CD4-positive, CD25-positive, alpha-beta regulatory T cell (primary cell): ENCODE measurements at regions not wholly inside any gene's neighbourhood (a gene's known extent, or its start where the extent isn't known, plus 50 kb on each side); places are given as distances from the start of the nearest gene placed in this dataset.

ENCODE experiments used
- ATAC-seq, 2 donors: fragments of 150-1000 bp; cut with Tn5 transposase; one replicate each; pipeline ENCODE4 v1.10.0; 2021; ENCODE audit warnings: low read depth in 2 of 2, moderate number of reproducible peaks in 2 of 2, moderate library complexity in 1 of 2
- DNase-seq, 3 donors: peaks; one replicate each; pipeline versions ENCODE4 v3.0.0 to v3.0.0-alpha.2; 2012 to 2022; ENCODE audit warnings: mixed read lengths in 1 of 3
- H3K27ac ChIP-seq: one replicate; pipeline ENCODE4 v1.7.0; 2013; ENCODE audit warnings: mild to moderate bottlenecking, low read length; ENCODE audit not compliant: insufficient read depth, poor library complexity, severe bottlenecking
- H3K27me3 ChIP-seq: one replicate; pipeline ENCODE4 v1.7.0; 2013; ENCODE audit warnings: low read length; ENCODE audit not compliant: control insufficient read depth, insufficient read depth
- H3K36me3 ChIP-seq: one replicate; pipeline ENCODE4 v1.7.0; 2013; ENCODE audit warnings: mild to moderate bottlenecking, low read length, moderate library complexity; ENCODE audit not compliant: control insufficient read depth, insufficient read depth
- H3K4me1 ChIP-seq: 2 replicates; pipeline ENCODE4 v1.7.0; 2013; ENCODE audit warnings: mild to moderate bottlenecking, low read length; ENCODE audit not compliant: insufficient read depth, control insufficient read depth, poor library complexity, severe bottlenecking
- H3K4me3 ChIP-seq: one replicate; pipeline ENCODE4 v1.7.0; 2013; ENCODE audit warnings: low read depth, mild to moderate bottlenecking, low read length, moderate library complexity
- H3K9me3 ChIP-seq, 2 experiments: 1 replicate in 1 of 2; 2 replicates in 1 of 2; pipeline ENCODE4 v1.7.0; 2013; ENCODE audit warnings: low read length in 2 of 2, mild to moderate bottlenecking in 1 of 2, moderate library complexity in 1 of 2; ENCODE audit not compliant: control insufficient read depth in 2 of 2
- H3K27ac Mint-ChIP-seq, 3 donors: one replicate each; pipeline ENCODE4 v1.8.0; 2020 to 2022; ENCODE audit warnings: mild to moderate bottlenecking in 3 of 3, mixed read lengths in 3 of 3, moderate library complexity in 2 of 3
- H3K27me3 Mint-ChIP-seq: one replicate; pipeline ENCODE4 v1.8.0; 2022; ENCODE audit warnings: mild to moderate bottlenecking, mixed read lengths
- H3K36me3 Mint-ChIP-seq: one replicate; pipeline ENCODE4 v1.8.0; 2020; ENCODE audit warnings: mixed read lengths
- H3K4me1 Mint-ChIP-seq, 4 donors: one replicate each; pipeline ENCODE4 v1.8.0; 2020 to 2022; ENCODE audit warnings: mixed read lengths in 4 of 4, mild to moderate bottlenecking in 1 of 4
- H3K4me3 Mint-ChIP-seq, 4 donors: one replicate each; pipeline ENCODE4 v1.8.0; 2020 to 2022; ENCODE audit warnings: mild to moderate bottlenecking in 4 of 4, mixed read lengths in 4 of 4, moderate library complexity in 3 of 4
- H3K9me3 Mint-ChIP-seq, 7 donors: one replicate each; pipeline ENCODE4 v1.8.0; 2020 to 2022; ENCODE audit warnings: mixed read lengths in 7 of 7, mild to moderate bottlenecking in 3 of 7, moderate library complexity in 2 of 7

DNA sequence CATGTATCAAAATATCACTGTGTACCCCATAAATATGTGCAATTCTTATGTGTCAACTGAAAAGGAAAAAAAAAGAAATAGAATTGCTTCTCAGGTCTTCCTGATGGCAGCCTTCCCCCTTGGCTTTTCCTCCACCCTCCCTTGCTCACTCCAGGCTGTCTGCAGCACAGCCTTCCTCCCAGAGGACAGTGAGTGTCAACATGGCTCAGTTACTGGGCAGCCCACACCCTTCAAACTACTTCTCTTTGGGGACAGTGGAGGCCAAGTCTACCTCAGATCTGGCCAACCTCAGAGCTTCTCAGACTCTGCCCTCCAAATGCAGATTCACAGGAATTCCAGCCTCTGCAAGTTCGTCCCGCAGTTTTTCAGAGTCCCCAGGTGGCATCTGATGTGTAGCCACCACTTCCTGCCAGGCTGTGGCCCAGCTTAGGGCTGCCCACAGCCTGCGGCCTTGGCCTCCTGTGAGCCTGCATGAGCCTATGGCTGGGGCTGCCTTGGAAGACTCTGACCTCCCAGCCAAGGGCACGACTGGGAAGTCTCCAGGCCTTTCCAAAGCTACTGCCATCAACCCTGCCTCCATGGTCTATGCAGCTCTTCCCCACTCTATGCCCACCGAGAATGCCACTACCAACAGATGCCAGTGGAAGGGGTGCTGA is 148.0 kb upstream of the PWP1 start:
- no peak for DNase-seq
- Histone ChIP-seq H3K27ac (no peak overlapping the region), H3K9me3 (peaks cover 0 to 2% of the 10 kb centered on the region in 2 experiments), H3K4me3 (no peak overlapping the region), H3K27me3 (no peaks in the 10 kb centered on the region), H3K4me1 (no peaks in the 10 kb centered on the region), H3K36me3 (no peaks in the 10 kb centered on the region)
- no peak for ATAC-seq
- peaks cover 0 to 4% (median under 1%) of the 10 kb centered on the region in 7 donors for H3K9me3 Mint-ChIP-seq
- peak overlapping the region in 1 of 4 donors; percentile 39 for H3K4me3 Mint-ChIP-seq
- no peak overlapping the region for H3K27ac Mint-ChIP-seq
- H3K27me3 Mint-ChIP-seq: peaks cover 5% of the 10 kb centered on the region
- H3K4me1 Mint-ChIP-seq: peaks cover 0 to 43% (median 12%) of the 10 kb centered on the region in 4 donors
- peaks cover 13% of the 10 kb centered on the region for H3K36me3 Mint-ChIP-seq

DNA sequence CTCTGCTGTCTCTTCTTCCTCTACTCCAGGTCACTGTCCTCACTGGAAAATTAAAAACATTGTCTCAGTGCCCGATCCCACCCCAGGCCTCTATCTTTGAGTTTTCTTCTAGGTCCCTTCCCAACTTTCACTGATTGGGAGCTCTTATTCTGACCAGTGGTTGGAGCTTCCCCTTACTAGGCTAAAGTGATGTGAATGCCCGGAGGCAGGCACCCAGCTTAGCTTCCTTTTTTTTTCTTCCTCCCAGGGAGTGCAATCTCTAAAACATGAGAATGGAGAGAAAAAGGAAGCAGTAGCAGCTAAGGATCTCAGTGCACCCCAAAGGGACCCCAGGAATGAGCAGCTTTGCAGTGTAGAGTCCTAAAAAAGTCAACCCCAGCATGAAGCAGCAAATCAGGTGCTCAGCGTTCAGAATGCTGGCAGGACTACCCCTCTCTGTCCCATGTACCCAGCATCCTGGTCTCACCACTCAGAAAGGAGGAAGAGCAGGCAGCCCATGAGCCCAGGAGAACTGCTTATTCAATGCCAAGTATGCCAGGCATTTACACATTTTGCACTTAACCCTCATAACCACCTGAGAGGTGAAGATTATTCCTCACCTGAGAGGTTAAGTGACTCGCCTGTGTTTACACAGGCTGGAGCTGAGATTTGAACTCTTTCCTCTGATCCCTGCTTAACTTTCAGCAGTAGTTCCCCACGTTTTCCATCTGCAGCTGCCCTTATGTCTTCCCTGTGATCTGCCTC is 146.2 kb upstream of the PWP1 start:
- H3K4me1 Mint-ChIP-seq: peaks cover 0 to 48% (median 15%) of the 10 kb centered on the region in 4 donors
- H3K36me3 Mint-ChIP-seq: peaks cover 13% of the 10 kb centered on the region
- no peaks in the 10 kb centered on the region for H3K9me3 ChIP-seq

DNA sequence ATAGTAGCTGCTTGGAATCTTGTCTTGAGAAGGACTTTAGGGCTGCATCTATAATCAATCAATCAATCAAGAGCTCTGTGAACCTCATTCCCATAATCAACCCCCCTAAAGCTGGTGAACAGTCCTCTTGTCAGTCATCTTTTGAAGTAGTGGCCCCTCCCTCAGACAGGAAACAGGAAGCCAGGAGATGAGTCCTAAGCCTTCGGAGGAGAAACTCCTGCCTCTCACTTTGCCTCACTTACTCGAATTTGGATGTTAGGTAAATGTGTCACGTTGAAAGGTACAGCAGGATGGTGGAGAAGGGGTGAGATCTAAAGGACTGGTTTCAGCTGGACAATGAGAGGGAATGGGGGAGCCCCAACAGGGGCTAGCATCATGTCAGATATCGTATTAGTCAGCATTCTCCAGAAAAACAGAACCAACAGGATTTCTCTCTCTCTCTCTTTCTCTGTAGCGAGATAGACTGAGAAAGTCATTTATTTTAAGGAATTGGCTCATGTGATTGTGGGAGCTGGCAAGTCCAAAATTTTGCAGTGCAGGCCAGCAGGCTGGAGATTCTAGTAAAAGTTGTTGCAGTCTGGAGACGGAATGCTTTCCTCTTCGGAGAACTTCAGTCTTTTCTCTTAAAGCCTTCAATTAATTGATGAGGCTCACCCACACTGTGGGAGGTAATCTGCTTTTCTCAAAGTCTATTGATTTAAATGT is 144.4 kb upstream of the PWP1 start:
- Histone ChIP-seq H3K27me3 (no peaks in the 10 kb centered on the region), H3K27ac (no peak overlapping the region), H3K9me3 (no peaks in the 10 kb centered on the region), H3K4me1 (no peaks in the 10 kb centered on the region), H3K36me3 (no peaks in the 10 kb centered on the region), H3K4me3 (no peak overlapping the region)
- no peak for DNase-seq
- Mint-ChIP-seq H3K9me3 (no peaks in the 10 kb centered on the region), H3K36me3 (peaks cover 22% of the 10 kb centered on the region), H3K27ac (no peak overlapping the region), H3K4me3 (no peak overlapping the region), H3K27me3 (peaks cover 10% of the 10 kb centered on the region), H3K4me1 (peaks cover 0 to 48% (median 20%) of the 10 kb centered on the region in 4 donors)
- no peak for ATAC-seq

More for the DNA sequence above, 146.2 kb upstream of the PWP1 start:
- Histone ChIP-seq H3K36me3 (no peaks in the 10 kb centered on the region), H3K4me3 (no peak overlapping the region), H3K27me3 (no peaks in the 10 kb centered on the region), H3K27ac (no peak overlapping the region), H3K4me1 (no peaks in the 10 kb centered on the region)
- no peak for DNase-seq
- Mint-ChIP-seq H3K9me3 (peaks cover 0 to 2% (median 0%) of the 10 kb centered on the region in 7 donors), H3K4me3 (no peak overlapping the region), H3K27me3 (peaks cover 5% of the 10 kb centered on the region), H3K27ac (peak overlapping the region in 1 of 3 donors; percentile 82)
- ATAC-seq: no peak

DNA sequence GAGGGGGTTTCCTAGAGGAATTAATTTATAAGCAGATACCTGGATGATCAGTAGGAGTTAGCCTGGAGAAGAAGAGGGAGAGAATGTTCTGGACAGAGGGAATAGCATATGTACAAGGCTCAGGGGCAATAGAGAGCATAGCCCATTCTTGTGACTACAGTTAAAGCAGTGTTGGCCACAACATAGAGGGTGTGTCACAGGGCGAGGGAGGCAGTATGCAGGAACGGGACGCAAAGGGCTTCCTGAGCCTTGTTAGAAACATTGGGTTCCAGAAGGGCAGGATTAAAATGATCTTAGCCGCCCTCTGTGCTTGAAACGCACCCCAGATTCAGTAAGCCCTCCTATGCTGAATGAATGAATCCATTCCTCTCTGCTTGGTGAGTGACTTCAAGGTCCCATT is 142.2 kb upstream of the PWP1 start:
- Histone ChIP-seq H3K4me3 (no peak overlapping the region), H3K27ac (no peak overlapping the region), H3K36me3 (no peaks in the 10 kb centered on the region), H3K27me3 (no peaks in the 10 kb centered on the region), H3K4me1 (no peaks in the 10 kb centered on the region), H3K9me3 (no peaks in the 10 kb centered on the region)
- DNase-seq (no peak), ATAC-seq (no peak)
- H3K27ac Mint-ChIP-seq: no peak overlapping the region
- peaks cover 0 to 52% (median 21%) of the 10 kb centered on the region in 4 donors for H3K4me1 Mint-ChIP-seq
- peaks cover 39% of the 10 kb centered on the region for H3K36me3 Mint-ChIP-seq
- no peak overlapping the region for H3K4me3 Mint-ChIP-seq
- peaks cover 0 to 1% (median 0%) of the 10 kb centered on the region in 7 donors for H3K9me3 Mint-ChIP-seq
- H3K27me3 Mint-ChIP-seq: peaks cover 9% of the 10 kb centered on the region

DNA sequence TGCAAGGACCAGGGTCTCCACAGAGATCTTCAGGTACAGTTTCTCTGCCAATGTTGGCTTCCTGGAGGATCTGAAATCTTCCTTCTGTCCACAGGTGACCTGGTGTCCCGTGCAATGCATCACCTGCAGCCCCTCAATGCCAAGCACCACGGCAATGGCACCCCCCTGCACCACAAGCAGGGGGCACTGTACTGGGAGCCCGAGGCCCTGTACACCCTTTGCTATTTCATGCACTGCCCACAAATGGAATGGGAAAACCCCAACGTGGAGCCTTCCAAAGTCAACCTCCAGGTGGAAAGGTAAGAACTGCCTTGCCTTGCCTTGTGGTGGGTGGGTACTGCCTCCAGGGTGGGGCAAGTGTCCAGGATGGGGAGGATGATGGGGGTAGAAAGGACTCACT is 141.8 kb upstream of the PWP1 start:
- Mint-ChIP-seq H3K27me3 (peaks cover 9% of the 10 kb centered on the region), H3K9me3 (peaks cover 0 to 1% (median 0%) of the 10 kb centered on the region in 7 donors), H3K36me3 (peaks cover 40% of the 10 kb centered on the region), H3K4me3 (no peak overlapping the region), H3K4me1 (peaks cover 0 to 48% (median 21%) of the 10 kb centered on the region in 4 donors), H3K27ac (no peak overlapping the region)
- Histone ChIP-seq H3K36me3 (no peaks in the 10 kb centered on the region), H3K4me3 (no peak overlapping the region), H3K9me3 (no peaks in the 10 kb centered on the region), H3K27me3 (no peaks in the 10 kb centered on the region), H3K4me1 (no peaks in the 10 kb centered on the region), H3K27ac (no peak overlapping the region)
- DNase-seq (no peak), ATAC-seq (no peak)

DNA sequence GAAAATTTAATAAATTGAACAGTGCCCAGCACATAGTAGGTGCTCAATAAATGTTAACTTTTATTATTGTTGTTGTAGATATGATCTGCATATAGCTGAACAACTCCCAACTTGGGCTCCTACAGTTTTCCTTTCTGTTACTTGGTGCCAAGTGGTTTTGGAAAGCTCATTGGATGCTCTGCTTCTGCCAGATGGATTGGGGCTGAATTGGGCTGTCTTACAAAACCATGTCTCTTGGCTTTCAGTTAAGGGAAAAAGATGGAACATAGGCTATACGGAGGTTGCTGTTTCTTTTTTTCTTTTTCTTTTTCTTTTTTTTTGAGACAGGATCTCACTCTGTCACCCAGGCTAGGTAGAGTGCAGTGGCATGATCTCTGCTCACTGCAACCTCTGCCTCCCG is 140.7 kb upstream of the PWP1 start:
- Mint-ChIP-seq H3K36me3 (peaks cover 37% of the 10 kb centered on the region), H3K4me1 (peaks cover 0 to 37% (median 18%) of the 10 kb centered on the region in 4 donors), H3K27me3 (peaks cover 9% of the 10 kb centered on the region), H3K27ac (no peak overlapping the region), H3K4me3 (no peak overlapping the region), H3K9me3 (peaks cover 0 to 1% (median 0%) of the 10 kb centered on the region in 7 donors)
- Histone ChIP-seq H3K27me3 (no peaks in the 10 kb centered on the region), H3K4me3 (no peak overlapping the region), H3K27ac (no peak overlapping the region), H3K36me3 (no peaks in the 10 kb centered on the region), H3K4me1 (no peaks in the 10 kb centered on the region), H3K9me3 (no peaks in the 10 kb centered on the region)
- no peak for DNase-seq
- ATAC-seq: no peak

DNA sequence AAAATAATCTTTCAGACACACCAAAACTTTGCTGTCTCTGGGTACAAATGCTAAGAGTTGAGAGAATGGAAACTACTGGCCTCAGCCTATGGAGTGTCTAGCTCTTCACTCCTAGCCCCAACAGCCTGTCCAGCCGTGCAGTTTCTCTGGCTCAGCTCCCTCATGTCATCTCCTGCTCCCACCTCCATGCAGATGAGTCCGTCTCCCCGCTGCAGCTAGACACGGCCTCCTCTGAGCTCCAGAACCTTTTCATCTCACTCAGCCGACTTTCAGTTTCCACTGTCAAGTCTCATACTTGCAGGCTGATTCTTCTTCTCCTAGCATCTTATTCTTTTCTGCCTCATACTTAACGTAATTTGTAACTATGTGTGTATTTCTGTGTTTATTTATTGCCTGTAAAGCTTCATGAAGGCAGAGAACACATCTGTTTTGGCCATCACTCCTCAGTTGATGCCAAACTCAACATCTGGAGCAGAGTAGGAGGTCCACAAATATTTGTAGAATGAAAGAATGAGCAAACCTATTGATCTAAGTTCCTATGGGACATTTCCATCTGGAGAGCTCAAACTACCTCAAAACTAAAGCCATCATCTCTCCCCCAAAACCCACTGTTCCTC is 139.8 kb upstream of the PWP1 start:
- Mint-ChIP-seq H3K36me3 (peaks cover 36% of the 10 kb centered on the region), H3K27me3 (peaks cover 9% of the 10 kb centered on the region), H3K4me3 (peak overlapping the region in 1 of 4 donors; percentile 2), H3K27ac (peak overlapping the region in 1 of 3 donors; percentile 82), H3K9me3 (peaks cover 0 to 1% (median 0%) of the 10 kb centered on the region in 7 donors), H3K4me1 (peaks cover 0 to 29% (median 15%) of the 10 kb centered on the region in 4 donors)
- no peaks in the 10 kb centered on the region for H3K4me1 ChIP-seq
- no peak overlapping the region for H3K27ac ChIP-seq
- H3K9me3 ChIP-seq: no peaks in the 10 kb centered on the region
- no peak overlapping the region for H3K4me3 ChIP-seq
- no peaks in the 10 kb centered on the region for H3K27me3 ChIP-seq
- ATAC-seq: no peak
- peak in 1 of 3 donors; percentile 14 for DNase-seq
- H3K36me3 ChIP-seq: no peaks in the 10 kb centered on the region
